ENCODE measurements at regions not wholly inside any gene's neighbourhood (a gene's known extent, or its start where the extent isn't known, plus 50 kb on each side); places are given as distances from the start of the nearest gene placed in this dataset.
"Not testable (repeated sequence)": the region's sequence is repeated elsewhere in the genome, so short reads cannot be mapped to it uniquely, and the experiment has no call there.

GRCh38 chr5:26181582-26181981 lies 856.8 kb downstream of the CDH9 start:
- no peak for DNase-seq

GRCh38 chr5:26148569-26149107 lies 889.7 kb downstream of the CDH9 start:
- no peak for DNase-seq

DNA sequence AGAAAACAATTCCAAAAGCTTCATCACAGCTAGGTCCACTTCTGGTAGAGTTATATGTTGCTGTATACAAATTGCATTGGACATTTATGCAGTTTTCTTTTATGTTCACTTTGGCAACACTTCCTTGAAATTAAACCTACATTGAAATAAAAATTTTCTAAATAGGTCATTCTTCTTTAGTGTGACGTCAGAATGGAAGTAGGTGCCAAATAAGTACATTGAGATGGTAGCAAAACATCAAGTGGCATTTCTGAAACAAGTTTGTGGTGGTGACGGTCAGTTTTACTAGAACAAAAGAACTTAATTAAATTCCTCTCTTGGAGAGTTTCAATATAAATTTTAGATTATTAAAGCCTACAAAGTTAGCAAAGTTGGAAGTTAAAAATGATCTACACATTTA lies 895.1 kb downstream of the CDH9 start:
- no peak for DNase-seq

- DNase-seq: no peak
Observed at GRCh38 chr5:26121338-26121737, 917.0 kb downstream of the CDH9 start.

- DNase-seq: no peak
Observed at GRCh38 chr5:26104175-26104574, 934.2 kb downstream of the CDH9 start.

DNA sequence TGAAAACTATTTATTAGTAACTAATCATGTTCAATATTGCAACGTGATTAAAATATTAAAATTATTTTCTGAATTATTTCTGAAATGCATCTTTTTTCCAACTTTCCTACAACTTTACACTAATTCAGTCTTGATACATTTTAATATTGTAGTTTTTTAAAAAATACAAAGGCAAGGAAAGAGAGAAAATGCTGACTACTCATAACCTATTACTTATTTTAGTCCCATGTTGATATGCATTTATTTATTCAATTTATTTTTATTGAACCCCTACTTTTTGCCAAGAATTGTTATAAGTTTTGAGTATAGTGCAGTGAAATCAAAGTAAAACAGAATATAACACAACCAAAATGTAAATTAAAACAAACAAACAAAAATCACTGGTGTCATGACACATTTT lies 978.2 kb downstream of the CDH9 start:
- DNase-seq: no peak

GRCh38 chr5:26054594-26054993 lies 983.8 kb downstream of the CDH9 start:
- DNase-seq: no peak

- no peak for DNase-seq
Observed at GRCh38 chr5:26034813-26035212, 1003.6 kb downstream of the CDH9 start.

DNA sequence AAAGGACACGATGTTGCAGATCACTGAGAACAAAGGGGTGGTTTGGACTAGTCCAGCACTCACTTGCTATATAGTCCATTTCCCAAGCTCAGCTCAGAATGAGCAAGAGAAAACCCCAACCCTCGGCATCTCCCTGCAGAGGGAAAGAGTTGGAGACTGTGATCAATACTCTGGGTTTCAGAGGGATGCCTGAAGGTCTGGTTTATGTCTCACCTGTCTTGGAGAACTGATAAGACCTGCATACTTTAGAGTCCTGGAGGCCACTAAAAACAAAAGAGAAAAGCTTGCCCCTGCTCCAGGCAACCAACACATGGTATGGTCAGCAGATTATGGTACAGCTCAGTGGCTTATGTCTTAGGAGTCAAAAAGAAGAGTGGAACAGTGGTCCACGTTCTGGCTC lies 1006.9 kb downstream of the CDH9 start:
- no peak for DNase-seq

- no peak for DNase-seq
Observed at GRCh38 chr5:26026044-26026443, 1012.3 kb downstream of the CDH9 start.

DNA sequence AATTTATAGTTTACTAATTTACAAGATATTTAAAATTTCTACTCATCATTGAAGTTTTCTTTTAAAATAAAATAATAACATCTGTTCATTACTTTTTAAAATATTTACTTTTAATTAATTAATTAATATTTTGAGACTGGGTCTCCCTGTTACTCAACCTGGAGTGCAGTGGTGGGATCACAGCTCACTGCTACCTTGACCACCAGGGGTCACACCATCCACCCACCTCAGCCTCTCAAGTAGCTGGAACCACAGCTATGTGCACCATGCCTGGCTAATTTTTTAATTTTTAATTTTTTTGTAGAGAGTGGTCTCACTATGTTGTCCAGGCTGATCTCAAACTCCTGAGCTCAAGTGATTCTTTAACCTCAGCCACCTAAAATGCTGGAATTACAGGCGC lies 1013.6 kb downstream of the CDH9 start:
- DNase-seq: no peak

DNA sequence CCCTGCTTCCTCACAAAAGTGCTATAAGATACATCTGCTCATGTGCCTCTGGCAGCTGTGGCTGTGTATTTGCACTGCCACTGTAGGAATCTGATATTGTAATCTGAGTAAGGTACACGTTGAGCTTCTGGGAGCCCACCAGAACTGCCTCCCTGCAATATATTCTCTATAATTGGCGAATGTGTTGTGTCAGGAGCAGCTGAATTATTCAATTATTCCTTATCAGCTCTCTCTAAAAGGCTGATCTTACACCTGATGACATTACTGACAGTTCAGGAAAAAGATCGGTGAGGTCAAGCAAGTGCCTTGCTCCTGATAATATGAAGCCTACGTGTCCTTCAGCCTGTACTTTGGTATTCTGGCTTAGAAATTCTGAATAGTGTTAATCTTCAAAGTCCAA lies 1015.0 kb downstream of the CDH9 start:
- no peak for DNase-seq

DNA sequence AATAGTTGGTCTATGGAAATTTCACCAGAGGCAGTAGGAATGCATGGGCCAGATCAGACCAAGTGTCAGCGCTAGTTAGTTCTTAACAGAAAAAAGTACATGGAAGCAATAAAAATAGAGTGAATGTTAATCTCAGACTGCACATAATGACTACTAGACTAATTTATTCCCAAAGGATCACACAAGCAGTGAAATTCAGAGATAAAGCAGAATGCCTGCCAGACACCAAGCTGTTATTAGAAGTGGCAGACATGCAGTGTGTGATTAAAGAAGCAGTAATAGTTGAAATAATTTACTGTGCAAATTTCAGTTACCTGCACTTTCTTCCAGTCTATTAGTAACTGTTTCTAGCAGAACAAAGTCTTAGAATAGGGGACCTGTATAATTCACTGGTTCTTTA lies 1024.2 kb downstream of the CDH9 start:
- DNase-seq: no peak

DNA sequence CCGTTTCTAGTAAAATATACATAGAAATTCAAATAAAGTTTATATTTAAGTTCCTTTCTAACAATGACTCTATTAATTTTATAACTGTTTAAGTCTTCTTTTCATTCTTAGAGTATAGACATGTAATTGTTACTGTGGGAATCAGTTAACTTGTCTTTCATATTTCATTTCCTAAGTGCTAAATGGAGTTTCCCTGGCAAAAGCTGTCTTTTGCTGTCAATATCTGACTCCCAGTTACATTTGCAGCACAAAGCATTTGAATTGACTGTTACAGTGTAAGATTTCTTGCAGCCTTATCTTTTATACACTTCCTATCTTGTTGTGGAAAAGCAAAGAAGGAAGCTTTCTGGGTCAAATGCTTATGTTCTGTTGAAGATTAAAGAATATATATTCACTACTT lies 1026.3 kb downstream of the CDH9 start:
- no peak for DNase-seq

DNA sequence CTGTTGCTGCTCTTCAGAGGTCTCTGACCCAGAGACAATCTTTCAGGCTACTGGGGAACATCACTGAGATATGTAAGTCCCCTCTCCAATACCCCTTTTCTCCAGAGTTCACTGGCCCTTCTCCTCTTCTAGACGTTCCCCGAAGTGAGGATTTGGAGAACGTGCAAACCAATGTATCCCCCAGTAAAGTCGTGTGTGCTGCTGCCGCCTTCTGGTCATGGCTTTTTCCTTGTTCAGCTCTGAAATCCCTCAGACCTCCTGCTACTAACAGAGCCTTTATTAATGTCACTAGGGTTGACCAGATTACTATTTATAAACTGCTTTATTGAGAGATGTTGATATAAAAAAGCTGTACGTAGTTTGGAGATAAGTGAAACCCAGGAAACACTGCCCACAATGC lies 1028.6 kb downstream of the CDH9 start:
- DNase-seq: no peak

- no peak for DNase-seq
Observed at GRCh38 chr5:26003966-26004365, 1034.4 kb downstream of the CDH9 start.

DNA sequence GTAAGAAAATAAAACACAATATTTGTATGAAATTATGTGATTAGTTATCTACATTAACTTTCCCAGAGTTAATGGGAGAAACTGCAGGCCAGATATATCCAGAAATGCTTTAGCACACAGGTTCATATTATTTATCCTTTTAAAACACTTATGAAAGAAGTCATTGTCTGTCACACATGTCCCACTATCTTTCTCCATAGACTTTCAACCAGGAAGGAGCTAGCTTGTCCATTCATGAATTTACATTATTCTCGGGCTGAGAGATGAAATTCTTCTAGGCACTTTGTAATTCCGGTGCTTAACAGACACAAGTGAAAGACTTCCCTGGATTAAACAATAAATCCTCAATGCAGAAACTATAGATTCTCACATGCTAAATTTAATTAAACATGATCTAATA lies 1043.2 kb downstream of the CDH9 start:
- DNase-seq: no peak

DNA sequence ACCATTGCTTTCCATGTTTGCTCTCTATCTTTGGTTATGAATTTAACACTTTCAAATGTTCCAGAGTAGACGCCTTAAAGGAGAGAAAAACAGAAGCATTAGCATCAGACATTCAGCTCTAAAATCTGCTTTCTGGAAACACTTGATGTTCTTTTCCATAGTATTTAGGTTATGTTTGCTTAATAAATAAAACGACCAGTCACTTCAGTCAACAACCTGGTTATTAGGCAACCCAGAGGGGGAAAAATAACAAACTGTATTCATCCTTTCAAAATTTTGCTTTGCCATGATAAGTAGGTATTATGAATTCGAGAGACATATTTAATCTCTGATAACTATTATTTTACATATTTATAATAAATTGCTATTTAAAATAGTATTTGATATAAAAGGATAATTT lies 1044.7 kb downstream of the CDH9 start:
- DNase-seq: no peak

DNA sequence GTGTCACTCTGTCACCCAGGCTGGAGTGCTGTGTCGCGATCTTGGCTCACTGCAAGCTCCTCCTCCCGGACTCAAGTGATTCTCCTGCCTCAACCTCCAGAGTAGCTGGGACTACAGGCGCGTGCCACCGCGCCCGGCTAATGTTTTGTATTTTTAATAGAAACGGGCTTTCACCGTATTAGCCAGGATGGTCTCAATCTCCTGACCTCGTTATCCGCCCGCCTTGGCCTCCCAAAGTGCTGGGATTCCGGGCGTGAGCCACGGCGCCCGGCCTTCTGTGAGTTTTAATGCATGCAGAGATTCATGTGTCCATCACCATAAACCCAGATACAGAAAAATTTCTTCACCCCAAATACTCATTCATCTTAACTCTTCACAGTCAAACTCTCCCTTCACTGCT lies 1046.7 kb downstream of the CDH9 start:
- DNase-seq: no peak

- DNase-seq: no peak
Observed at GRCh38 chr5:25990771-25991170, 1047.6 kb downstream of the CDH9 start.

DNA sequence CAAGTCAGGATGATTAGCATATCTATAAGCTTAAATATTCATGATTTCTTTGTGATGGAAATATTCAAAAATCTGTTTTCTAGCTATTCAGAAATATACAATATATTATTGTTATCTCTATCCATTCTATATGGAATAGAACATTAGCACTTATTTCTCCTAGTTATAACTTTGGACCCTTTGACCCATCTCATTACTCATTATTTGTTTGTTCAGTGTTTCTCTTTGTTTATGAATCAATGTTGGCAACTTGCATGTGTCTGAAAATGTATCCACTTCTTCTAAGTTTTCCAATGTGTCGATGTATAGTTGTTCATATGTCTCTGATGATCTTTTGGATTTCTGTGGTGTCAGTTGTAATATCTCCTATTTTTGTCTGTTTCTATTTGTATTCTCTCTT lies 1059.3 kb downstream of the CDH9 start:
- DNase-seq: no peak

GRCh38 chr5:25975885-25976284 lies 1062.5 kb downstream of the CDH9 start:
- no peak for DNase-seq

GRCh38 chr5:25974451-25974850 lies 1063.9 kb downstream of the CDH9 start:
- DNase-seq: no peak

DNA sequence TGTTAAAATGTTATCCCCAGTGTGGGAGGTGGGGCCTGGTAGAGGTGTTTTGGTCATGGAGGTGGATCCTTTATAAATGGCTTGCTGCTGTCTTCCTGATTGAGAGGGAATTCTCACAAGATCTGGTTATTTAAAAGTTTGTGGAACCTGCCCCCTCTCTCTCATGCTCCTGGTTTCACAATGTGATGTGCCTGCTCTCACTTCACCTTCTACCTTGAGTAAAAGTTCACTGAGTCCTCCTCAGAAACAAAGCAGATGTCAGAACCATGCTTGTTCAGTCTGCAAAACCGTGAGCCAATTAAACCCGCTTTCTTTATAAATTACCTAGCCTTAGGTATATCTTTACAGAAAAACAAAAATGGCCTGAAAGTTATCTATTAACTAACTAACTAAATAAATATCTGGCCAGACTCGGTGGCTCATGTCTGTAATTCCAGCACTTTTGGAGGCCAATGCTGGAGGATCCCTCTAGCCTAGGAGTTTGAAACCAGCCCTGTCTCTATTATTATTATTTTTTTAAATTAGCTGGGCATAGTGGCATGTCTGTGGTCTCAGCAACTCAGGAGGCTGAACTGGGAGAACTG lies 1067.4 kb downstream of the CDH9 start:
- no peak for DNase-seq

DNA sequence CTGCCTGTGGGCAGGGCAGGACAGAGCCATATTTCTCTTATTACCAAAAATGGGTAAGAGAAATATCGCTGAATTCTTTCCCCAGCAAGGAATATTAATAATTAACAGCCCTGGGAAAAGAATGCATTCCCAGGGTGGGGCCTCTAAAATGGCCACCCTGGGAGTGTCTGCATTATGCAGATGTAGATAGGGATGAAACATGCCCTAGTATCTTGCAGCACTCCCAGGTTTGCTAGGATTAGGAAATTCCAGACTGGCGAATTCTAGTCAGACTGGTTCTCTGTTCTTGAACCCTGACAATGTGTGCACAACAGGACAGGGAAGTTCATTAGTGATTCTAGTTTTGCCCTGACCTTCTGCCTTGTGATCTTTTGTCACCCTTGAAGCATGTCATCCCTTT lies 1069.3 kb downstream of the CDH9 start:
- DNase-seq: not testable (repeated sequence)

DNA sequence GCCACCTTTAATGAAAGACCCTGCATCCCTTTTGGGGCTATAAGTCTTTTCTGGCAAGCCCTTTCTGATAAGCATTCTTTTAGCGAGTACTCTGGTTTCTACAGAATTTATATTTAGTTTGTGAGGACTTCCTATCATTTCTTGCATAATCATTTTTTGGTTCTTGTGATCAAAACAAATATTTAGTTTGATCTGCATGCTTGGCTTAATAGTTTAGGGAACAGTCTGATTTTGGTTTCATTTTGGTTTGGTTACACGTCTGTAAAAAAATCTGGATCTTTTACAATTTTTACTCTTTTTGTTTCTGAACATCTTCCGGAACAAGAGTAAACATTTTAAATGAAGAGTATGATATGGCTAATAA lies 1074.4 kb downstream of the CDH9 start:
- DNase-seq: no peak

Data from activated T-cell treated with anti-CD3 and anti-CD28 coated beads, Interleukin-2, amount 50 U/mL, for 48 hours (primary cell).